ENCODE measurements at regions not wholly inside any gene's neighbourhood (a gene's known extent, or its start where the extent isn't known, plus 50 kb on each side); places are given as distances from the start of the nearest gene placed in this dataset.

- Histone ChIP-seq H3K4me1 (ENCODE audit: control insufficient read depth, insufficient read depth, low read length) (peaks cover 2% of the 10 kb centered on the region; the same call in 1 of the 2 replicates), H3K9me1 (ENCODE audit: insufficient read depth, low read length) (peaks cover 3% of the 10 kb centered on the region; the same call in 1 of the 2 replicates), H2BK5ac (ENCODE audit: low read depth, low read length, poor library complexity, severe bottlenecking) (no peak overlapping the region), H2AFZ (replicated peaks; ENCODE audit: low read length, poor library complexity) (no peak overlapping the region), H3K56ac (ENCODE audit: extremely low read depth, insufficient read depth, low read length) (no peak overlapping the region), H3K27ac (ENCODE audit: insufficient read depth, low read length) (no peak overlapping the region), H2BK20ac (ENCODE audit: low read depth, low read length) (no peak overlapping the region), H4K91ac (ENCODE audit: insufficient read depth, low read depth, low read length) (no peak overlapping the region), H4K5ac (ENCODE audit: low read depth, low read length) (no peak overlapping the region), H2AK9ac (replicated peaks; ENCODE audit: low read depth, low read length, poor library complexity) (no peak overlapping the region), H2AK5ac (ENCODE audit: low read depth, low read length) (no peak overlapping the region), H3K4me3 (ENCODE audit: insufficient read depth, low read depth, low read length) (no peak overlapping the region), H3K18ac (ENCODE audit: low read depth, low read length) (no peak overlapping the region), H3K79me1 (ENCODE audit: low read depth in 1 of 2, low read length in 2 of 2) (no peaks in the 10 kb centered on the region), H3K4ac (ENCODE audit: low read depth, low read length) (no peak overlapping the region), H2BK15ac (ENCODE audit: low read depth, low read length) (no peak overlapping the region), H3K4me2 (ENCODE audit: low read depth, low read length) (no peak overlapping the region), H2BK120ac (ENCODE audit: low read depth, low read length) (no peak overlapping the region), H3K9me3 (ENCODE audit: control insufficient read depth, insufficient read depth, low read length) (no peaks in the 10 kb centered on the region), H3K23ac (ENCODE audit: low read depth, low read length) (no peak overlapping the region), H3K36me3 (ENCODE audit: control insufficient read depth, insufficient read depth, low read length) (peaks cover 3% of the 10 kb centered on the region), H3K27me3 (ENCODE audit: control insufficient read depth, insufficient read depth, low read length) (no peaks in the 10 kb centered on the region), H4K20me1 (ENCODE audit: insufficient read depth, low read length) (no peaks in the 10 kb centered on the region), H3K9ac (ENCODE audit: low read depth, low read length) (no peak overlapping the region), H3K14ac (replicated peaks; ENCODE audit: low read depth, low read length) (no peak overlapping the region), H4K8ac (ENCODE audit: low read depth in 2 of 2, low read length in 2 of 2) (no peak overlapping the region)
- in situ Hi-C loops (cut with MboI; ENCODE audit: low sequenced_read_pairs): no loop called here
- intact Hi-C loops (cut with micrococcal nuclease): no loop called here
- dilution Hi-C loops (cut with HindIII; ENCODE audit: low sequenced_read_pairs, unreplicated experiment): no loop called here
- no peak for DNase-seq
- no CpG with 5 or more reads among the region's 5 CpGs for WGBS, 2 experiments (ENCODE audit: extremely low coverage in 2 of 2, insufficient read length in 1 of 2)
- CTCF ChIA-PET: no interaction called here
- no TSS peak for BruUV-seq (replicated peaks)
- no peak for TF ChIP-seq RFX5 (IDR thresholded peaks at IDR 0.05; ENCODE audit: low read depth, low read length)
- POLR2A ChIA-PET (ENCODE audit: unreplicated experiment): no interaction called here
- ATAC-seq (ENCODE audit: low read depth): no peak
Observed at GRCh38 chr16:27735031-27735430, 185.1 kb downstream of the KATNIP start.

Data from IMR-90 (cell line).